ENCODE measurements at regions not wholly inside any gene's neighbourhood (a gene's known extent, or its start where the extent isn't known, plus 50 kb on each side); places are given as distances from the start of the nearest gene placed in this dataset.

DNA sequence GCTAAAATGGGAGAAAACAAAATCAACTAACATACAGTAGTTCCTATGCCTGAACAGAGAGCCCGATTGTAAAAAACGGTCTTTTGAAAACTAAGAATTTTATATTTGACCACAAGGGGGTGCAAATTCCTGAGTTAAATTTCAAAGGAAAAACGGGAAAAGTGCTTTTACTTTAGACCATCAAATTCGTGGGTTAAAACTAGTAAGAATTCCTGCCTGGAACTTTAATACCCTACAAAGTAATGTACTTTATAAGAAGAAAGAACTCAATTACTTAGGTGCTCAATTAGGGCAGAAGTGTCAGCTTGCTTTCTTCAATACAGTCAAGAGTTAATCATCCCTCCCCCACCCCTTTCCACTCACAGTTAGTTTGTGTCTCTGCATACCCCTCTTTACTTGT lies 69.8 kb downstream of the KCNRG start:
- WGBS, 2 donors, result 1% methylated on average over 4 of the region's 4 CpGs
- no peaks in the 10 kb centered on the region for H3K27me3 ChIP-seq
- H3K4me3 ChIP-seq, result no peak overlapping the region
- no peaks in the 10 kb centered on the region for H3K36me3 ChIP-seq
- FAIRE-seq (peak; percentile 94), DNase-seq (no peak), ATAC-seq (no peak)
- no peaks in the 10 kb centered on the region for H3K9me3 ChIP-seq
- H3K27ac ChIP-seq, result no peak overlapping the region
- H3K4me1 ChIP-seq, result peaks cover 0 to 9% (median 7%) of the 10 kb centered on the region in 3 donors
- intact Hi-C loops (cut with DNase I), result loop anchor here in 1 of 3 donors (5.0 kb wide), 2 partner anchors 442 to 717 kb away; no protein-coding TSS in a partner anchor
- TF ChIP-seq, protein P1, sequence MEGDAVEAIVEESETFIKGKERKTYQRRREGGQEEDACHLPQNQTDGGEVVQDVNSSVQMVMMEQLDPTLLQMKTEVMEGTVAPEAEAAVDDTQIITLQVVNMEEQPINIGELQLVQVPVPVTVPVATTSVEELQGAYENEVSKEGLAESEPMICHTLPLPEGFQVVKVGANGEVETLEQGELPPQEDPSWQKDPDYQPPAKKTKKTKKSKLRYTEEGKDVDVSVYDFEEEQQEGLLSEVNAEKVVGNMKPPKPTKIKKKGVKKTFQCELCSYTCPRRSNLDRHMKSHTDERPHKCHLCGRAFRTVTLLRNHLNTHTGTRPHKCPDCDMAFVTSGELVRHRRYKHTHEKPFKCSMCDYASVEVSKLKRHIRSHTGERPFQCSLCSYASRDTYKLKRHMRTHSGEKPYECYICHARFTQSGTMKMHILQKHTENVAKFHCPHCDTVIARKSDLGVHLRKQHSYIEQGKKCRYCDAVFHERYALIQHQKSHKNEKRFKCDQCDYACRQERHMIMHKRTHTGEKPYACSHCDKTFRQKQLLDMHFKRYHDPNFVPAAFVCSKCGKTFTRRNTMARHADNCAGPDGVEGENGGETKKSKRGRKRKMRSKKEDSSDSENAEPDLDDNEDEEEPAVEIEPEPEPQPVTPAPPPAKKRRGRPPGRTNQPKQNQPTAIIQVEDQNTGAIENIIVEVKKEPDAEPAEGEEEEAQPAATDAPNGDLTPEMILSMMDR (IDR thresholded peaks at IDR 0.05), result peak in 3 of 4 donors; percentile 36 to 58 (median 51)

DNA sequence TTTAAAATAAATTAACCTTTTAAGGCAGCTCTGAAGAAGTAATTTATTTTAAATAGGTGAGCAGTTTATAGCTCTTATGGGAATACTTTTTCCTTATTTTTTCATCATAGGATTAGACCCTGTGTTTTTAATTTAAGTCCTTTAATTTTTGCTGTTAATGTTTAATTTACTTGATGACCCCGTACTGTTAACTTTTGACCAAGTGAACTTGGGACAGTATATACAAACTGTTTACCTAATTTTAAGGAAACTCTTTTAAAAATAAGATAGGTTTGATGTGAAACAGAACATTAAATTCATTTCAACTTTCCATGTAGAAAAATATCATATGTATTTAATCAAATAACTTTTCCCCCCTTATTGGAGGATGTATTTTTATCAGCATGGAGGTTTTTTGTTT lies 74.4 kb downstream of the KCNRG start:
- Histone ChIP-seq H3K9me3 (no peaks in the 10 kb centered on the region), H3K27me3 (no peaks in the 10 kb centered on the region), H3K27ac (no peak overlapping the region), H3K4me3 (no peak overlapping the region), H3K36me3 (no peaks in the 10 kb centered on the region), H3K4me1 (peaks cover 0 to 10% (median 0%) of the 10 kb centered on the region in 3 donors)
- WGBS, 2 donors, result 74 to 78% methylated on average over 1 of the region's 1 CpG
- TF ChIP-seq, protein P1 (IDR thresholded peaks at IDR 0.05), result no peak
- DNase-seq (no peak), FAIRE-seq (no peak), ATAC-seq (no peak)
- intact Hi-C loops (cut with DNase I), result loop anchor here in 1 of 3 donors (5.0 kb wide), 2 partner anchors 438 to 713 kb away; no protein-coding TSS in a partner anchor

DNA sequence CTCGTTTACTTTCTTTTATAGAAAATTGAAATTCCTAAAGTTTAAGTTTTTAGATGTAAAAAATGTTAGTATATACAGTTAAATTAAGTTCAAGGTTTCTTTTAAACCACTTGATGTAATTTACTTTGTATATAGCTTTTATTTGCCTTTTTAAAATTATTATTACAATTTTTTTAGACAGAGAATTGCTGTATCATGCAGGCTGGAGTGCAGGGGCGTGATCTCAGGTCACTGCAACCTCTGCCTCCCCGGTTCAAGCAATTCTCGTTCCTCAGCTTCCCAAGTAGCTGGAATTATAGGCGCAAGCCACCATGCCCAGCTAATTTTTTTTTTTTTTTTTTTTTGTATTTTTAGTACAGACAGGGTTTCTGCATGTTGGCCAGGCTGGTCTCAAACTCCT lies 75.0 kb downstream of the KCNRG start:
- peaks cover 0 to 10% (median 0%) of the 10 kb centered on the region in 3 donors for H3K4me1 ChIP-seq
- WGBS, 2 donors, result 95 to 98% methylated on average over 5 of the region's 5 CpGs
- no peak overlapping the region for H3K27ac ChIP-seq
- DNase-seq, result no peak
- TF ChIP-seq, protein P1 (IDR thresholded peaks at IDR 0.05), result no peak
- no peak for ATAC-seq
- intact Hi-C loops (cut with DNase I), result no loop called here
- H3K9me3 ChIP-seq, result no peaks in the 10 kb centered on the region
- no peaks in the 10 kb centered on the region for H3K36me3 ChIP-seq
- H3K4me3 ChIP-seq, result no peak overlapping the region
- no peaks in the 10 kb centered on the region for H3K27me3 ChIP-seq
- FAIRE-seq, result no peak

DNA sequence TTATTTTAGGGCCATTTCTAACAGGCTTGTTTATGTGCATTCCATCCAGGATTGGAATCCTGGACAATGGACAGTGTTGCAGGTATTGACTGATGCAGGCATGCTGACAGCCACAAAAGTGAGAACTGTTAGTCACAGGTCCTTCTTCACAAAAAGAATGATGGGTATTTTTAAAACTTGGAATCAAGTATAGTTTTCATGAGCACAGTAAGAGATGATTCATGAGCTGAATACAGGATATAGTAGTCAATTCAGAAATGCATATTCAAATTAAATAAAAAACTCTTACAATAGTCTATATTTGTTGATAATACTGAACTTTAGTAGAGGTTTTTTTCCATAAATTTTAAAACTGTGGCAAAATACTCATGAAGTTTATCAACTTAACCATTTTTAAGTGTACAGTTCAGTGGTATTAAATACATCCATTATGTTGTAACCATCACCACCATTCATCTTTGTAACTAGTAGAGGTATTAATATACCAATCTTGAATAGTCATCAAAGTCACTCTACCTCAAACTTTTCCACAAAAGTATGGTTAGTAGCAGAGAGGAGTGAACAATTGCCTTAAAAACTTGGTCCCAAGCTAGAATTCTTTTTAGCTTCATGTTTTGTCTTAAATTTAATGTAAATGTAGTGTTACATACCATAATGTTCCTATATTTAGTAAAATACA lies 79.5 kb downstream of the KCNRG start:
- Histone ChIP-seq H3K27ac (no peak overlapping the region), H3K4me1 (peaks cover 0 to 7% (median 0%) of the 10 kb centered on the region in 3 donors), H3K4me3 (no peak overlapping the region), H3K27me3 (no peaks in the 10 kb centered on the region), H3K36me3 (no peaks in the 10 kb centered on the region), H3K9me3 (no peaks in the 10 kb centered on the region)
- TF ChIP-seq, protein P1 (IDR thresholded peaks at IDR 0.05), result no peak
- no peak for DNase-seq
- no peak for ATAC-seq
- intact Hi-C loops (cut with DNase I), result no loop called here
- peak; percentile 34 for FAIRE-seq

DNA sequence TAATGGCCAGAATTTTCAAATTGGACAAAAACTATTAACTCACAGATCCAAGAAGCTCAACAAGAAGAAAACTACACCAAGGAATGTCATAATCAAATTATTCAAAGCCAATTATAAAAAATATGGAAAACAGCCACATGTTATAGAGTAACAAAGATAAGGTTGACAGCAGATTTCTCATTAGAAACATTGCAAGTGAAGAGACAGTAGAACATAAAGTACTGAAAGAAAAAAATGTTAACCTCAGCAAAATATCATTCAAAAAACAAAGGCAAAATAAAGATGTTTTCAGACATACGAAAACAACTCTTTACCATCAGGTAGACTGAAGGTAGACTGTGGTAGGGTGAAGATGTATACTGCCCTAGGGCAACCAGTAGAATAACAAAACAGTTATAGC lies 83.4 kb downstream of the KCNRG start:
- intact Hi-C loops (cut with DNase I), result no loop called here
- ATAC-seq (no peak), DNase-seq (no peak), FAIRE-seq (no peak)
- Histone ChIP-seq H3K4me1 (no peaks in the 10 kb centered on the region), H3K27me3 (no peaks in the 10 kb centered on the region), H3K9me3 (no peaks in the 10 kb centered on the region), H3K27ac (no peak overlapping the region), H3K4me3 (no peak overlapping the region), H3K36me3 (no peaks in the 10 kb centered on the region)
- TF ChIP-seq, protein P1 (IDR thresholded peaks at IDR 0.05), result no peak
- 100% methylated on average over 1 of the region's 1 CpG for WGBS, 2 donors

All from pancreas (tissue), 10 donors.